ENCODE measurements at regions not wholly inside any gene's neighbourhood (a gene's known extent, or its start where the extent isn't known, plus 50 kb on each side); places are given as distances from the start of the nearest gene placed in this dataset.
"Not testable (repeated sequence)": the region's sequence is repeated elsewhere in the genome, so short reads cannot be mapped to it uniquely, and the experiment has no call there.

GRCh38 chr11:69877235-69877634 lies 58.0 kb upstream of the FGF3 start:
- CTCF ChIA-PET = no interaction called here
- no peak overlapping the region for H3K4me3 ChIP-seq (ENCODE audit: low read depth, low read length, poor library complexity, severe bottlenecking)
- no peak overlapping the region for H3K27ac ChIP-seq (ENCODE audit: low read depth, low read length, poor library complexity, severe bottlenecking)
- TF ChIP-seq EZH2 (IDR thresholded peaks at IDR 0.05; ENCODE audit: borderline replicate concordance, low read depth, low read length, poor library complexity, severe bottlenecking) (no peak), CTCF (conservative IDR thresholded peaks at IDR 0.05; ENCODE audit: low read depth, low read length) (no peak)
- H3K27me3 ChIP-seq (replicated peaks; ENCODE audit: insufficient read depth, low read depth, low read length, poor library complexity) = no peaks in the 10 kb centered on the region
- DNase-seq (ENCODE audit: low spot score) = no peak
- BruUV-seq (replicated peaks) = no TSS peak
- no peaks in the 10 kb centered on the region for H3K9me3 ChIP-seq (ENCODE audit: low read depth, low read length, poor library complexity, severe bottlenecking)
- H3K36me3 ChIP-seq (ENCODE audit: insufficient read depth, low read length, poor library complexity, severe bottlenecking) = no peaks in the 10 kb centered on the region
- POLR2A ChIA-PET (ENCODE audit: low non-redundant PET) = no interaction called here
- intact Hi-C loops (cut with micrococcal nuclease; ENCODE audit: unreplicated experiment) = no loop called here
- no peaks in the 10 kb centered on the region for H3K4me1 ChIP-seq (ENCODE audit: insufficient read depth, low read length, poor library complexity, severe bottlenecking)

GRCh38 chr11:69877704-69878103 lies 58.5 kb upstream of the FGF3 start:
- POLR2A ChIA-PET (ENCODE audit: low non-redundant PET); H3K36me3 ChIP-seq (ENCODE audit: insufficient read depth, low read length, poor library complexity, severe bottlenecking); CTCF ChIA-PET; DNase-seq (ENCODE audit: low spot score); H3K27ac ChIP-seq (ENCODE audit: low read depth, low read length, poor library complexity, severe bottlenecking); H3K27me3 ChIP-seq (replicated peaks; ENCODE audit: insufficient read depth, low read depth, low read length, poor library complexity); H3K4me1 ChIP-seq (ENCODE audit: insufficient read depth, low read length, poor library complexity, severe bottlenecking); BruUV-seq (replicated peaks); intact Hi-C loops (cut with micrococcal nuclease; ENCODE audit: unreplicated experiment); H3K4me3 ChIP-seq (ENCODE audit: low read depth, low read length, poor library complexity, severe bottlenecking); H3K9me3 ChIP-seq (ENCODE audit: low read depth, low read length, poor library complexity, severe bottlenecking): not testable (repeated sequence)

GRCh38 chr11:69878144-69878883 lies 59.1 kb upstream of the FGF3 start:
- Histone ChIP-seq H3K27ac (ENCODE audit: low read depth, low read length, poor library complexity, severe bottlenecking) (no peak overlapping the region), H3K36me3 (ENCODE audit: insufficient read depth, low read length, poor library complexity, severe bottlenecking) (no peaks in the 10 kb centered on the region), H3K4me3 (ENCODE audit: low read depth, low read length, poor library complexity, severe bottlenecking) (no peak overlapping the region), H3K4me1 (ENCODE audit: insufficient read depth, low read length, poor library complexity, severe bottlenecking) (no peaks in the 10 kb centered on the region), H3K27me3 (replicated peaks; ENCODE audit: insufficient read depth, low read depth, low read length, poor library complexity) (no peaks in the 10 kb centered on the region), H3K9me3 (ENCODE audit: low read depth, low read length, poor library complexity, severe bottlenecking) (no peaks in the 10 kb centered on the region)
- no TSS peak for BruUV-seq (replicated peaks)
- CTCF ChIA-PET = no interaction called here
- DNase-seq (ENCODE audit: low spot score) = no peak
- TF ChIP-seq EZH2 (IDR thresholded peaks at IDR 0.05; ENCODE audit: borderline replicate concordance, low read depth, low read length, poor library complexity, severe bottlenecking) = no peak
- no peak for TF ChIP-seq CTCF (conservative IDR thresholded peaks at IDR 0.05; ENCODE audit: low read depth, low read length)
- intact Hi-C loops (cut with micrococcal nuclease; ENCODE audit: unreplicated experiment) = no loop called here
- POLR2A ChIA-PET (ENCODE audit: low non-redundant PET) = no interaction called here

All from A673 (cell line).